ENCODE measurements at regions not wholly inside any gene's neighbourhood (a gene's known extent, or its start where the extent isn't known, plus 50 kb on each side); places are given as distances from the start of the nearest gene placed in this dataset.
A peak's percentile ranks its signal among the peaks of the same experiment; 100 is the strongest.
"Not testable (repeated sequence)": the region's sequence is repeated elsewhere in the genome, so short reads cannot be mapped to it uniquely, and the experiment has no call there.

DNA sequence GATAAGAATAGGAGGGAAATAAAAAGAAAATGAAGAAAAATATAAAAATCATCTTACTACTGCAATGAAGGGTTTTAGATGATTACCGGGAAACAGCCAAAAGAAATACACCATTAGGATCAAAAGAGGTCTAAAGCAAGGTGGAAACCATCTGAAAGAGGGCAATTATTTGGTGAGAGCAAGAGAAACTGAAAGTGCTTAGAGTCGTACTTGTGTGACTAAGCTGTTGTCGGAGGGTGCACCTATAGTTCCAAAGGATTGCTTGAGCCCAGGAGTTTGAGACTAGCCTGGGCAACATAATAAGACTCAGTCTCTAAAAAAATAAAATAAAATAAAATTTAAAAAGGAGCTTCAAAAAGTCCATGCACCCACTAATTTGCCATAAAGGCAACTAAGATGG, 169.5 kb downstream of the DKK1 start:
- no peak for DNase-seq

DNA sequence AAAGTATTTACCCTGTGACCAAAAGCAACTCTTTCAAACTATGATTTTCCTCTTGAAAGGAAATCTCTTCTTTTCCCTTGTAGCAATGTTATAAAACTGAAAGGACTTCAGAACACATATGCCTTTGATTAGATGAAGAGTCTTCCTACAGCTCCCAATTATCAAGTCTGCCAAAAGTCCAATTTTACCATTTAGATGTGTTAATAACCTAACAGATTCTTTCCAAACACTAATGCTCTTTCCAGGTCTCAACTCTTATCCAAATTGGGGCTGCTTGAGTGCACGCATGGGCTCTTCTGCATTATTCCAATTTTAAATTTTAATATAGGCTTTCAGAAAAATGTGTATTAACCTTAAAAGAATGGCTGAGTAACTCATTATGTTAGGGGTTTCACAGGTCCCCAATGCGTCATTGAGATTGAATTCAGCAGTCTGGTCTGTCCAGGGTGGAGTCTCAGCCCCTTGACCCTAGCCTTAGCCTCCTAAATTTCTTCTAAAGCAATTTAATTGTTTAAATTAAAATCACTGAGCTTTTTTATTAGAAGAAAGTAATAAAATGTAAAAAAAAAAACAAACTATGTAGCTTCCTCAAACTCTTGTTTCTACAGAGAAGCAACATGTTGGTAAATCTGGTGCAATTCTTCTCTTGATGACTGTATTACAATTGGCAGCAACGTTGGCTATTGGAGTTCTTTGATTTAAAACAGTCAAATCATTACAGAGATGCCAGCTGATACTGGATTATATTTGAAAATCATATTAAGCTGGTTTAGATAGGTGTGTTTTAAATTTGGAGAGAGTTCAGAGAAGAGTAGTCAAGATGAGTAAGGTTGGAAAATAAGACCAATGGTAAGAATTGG, 170.4 kb downstream of the DKK1 start:
- no peak for DNase-seq

DNA sequence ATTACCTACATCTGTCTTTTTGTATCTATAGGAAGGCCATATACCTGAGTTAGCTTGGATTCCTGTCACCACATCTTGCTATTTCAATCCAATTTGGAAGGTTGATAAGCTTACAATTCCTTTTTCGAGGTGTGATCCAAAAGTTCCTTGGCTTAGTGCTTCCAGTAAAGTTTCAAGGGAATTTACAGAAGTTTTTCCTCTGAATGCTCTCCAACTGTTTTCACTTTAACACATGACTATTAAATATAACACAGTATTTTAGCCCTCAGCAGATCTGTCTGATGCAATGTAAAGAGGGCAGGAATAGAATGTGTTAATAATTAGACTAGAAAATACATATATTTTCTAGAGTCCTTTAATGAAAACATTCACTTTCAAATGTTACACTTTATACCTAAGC, 171.4 kb downstream of the DKK1 start:
- no peak for DNase-seq

DNA sequence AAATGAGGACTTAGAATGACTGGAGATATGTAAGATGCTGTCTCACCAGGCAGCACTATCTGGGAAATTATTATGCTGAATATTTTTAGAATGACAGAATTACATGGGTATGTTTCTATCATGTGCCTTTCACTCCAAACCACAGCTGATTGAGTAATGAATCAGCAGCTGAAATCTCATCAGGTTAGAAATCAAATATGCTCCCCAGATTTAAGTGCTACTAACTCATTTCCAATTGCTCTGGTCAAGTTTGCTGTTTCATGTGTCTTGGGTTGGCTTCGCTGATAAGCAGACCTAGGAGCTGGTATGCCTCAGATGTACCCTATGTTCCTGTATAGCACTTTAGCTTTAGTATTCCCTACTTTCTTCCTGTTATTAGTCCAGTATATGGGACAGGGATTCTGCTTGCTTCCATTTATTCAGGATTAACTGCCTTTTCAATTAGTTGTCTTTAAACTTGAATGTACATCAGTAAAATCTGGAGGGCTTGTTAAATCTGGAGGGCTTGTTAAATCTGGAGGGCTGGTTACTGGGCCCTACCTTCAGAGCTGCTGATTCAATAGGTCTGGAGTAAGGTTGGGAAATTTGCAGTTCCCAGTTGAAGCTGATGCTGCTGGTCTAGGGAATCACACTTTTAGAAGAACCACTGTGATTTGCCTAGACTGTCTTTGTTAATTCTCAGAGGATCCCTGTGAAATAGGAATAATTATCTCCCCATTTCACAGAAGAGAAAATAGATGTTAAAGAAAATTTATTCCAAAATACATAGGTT, 172.9 kb downstream of the DKK1 start:
- no peak for DNase-seq

DNA sequence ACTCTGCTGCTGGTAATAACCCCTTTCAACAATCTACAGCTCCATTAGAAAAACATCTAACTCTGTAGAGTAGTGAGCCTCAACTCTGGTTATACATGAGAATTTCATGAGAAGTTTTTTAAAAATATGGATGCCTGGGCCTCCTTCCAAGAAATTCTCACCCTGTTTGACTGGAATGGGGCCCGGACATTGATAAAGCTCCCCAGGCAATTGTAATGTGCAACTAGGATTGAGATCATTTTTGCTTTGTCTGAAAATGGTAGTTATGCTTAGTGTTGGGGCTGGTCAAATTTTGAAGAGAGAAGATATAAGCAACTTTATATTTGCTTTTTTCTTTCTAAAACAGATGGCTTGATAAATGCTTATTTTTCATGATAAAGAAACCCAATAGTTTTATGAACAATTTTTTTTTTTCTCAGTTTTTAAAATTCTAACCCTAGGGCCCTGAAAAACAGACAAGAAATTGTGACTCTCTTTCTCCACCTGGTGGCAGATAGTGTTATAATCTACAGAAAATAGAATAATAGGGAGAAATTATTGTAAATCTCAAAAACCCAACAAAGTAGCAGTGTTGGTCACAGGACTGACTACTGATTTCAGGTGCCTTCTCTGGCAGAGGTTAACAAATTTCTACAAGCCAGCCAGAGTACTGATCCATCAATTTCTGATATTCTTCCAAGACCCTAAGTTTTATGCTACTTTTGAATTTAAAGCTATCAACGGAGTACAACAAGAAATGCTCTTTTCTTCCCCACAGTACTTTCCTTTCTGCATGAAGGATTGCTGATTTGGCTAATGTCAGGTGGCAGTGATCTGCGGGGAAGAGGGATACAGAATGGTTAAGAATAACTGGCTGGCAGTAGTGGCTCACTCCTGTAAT, 174.8 kb downstream of the DKK1 start:
- DNase-seq, result peak; percentile 4

DNA sequence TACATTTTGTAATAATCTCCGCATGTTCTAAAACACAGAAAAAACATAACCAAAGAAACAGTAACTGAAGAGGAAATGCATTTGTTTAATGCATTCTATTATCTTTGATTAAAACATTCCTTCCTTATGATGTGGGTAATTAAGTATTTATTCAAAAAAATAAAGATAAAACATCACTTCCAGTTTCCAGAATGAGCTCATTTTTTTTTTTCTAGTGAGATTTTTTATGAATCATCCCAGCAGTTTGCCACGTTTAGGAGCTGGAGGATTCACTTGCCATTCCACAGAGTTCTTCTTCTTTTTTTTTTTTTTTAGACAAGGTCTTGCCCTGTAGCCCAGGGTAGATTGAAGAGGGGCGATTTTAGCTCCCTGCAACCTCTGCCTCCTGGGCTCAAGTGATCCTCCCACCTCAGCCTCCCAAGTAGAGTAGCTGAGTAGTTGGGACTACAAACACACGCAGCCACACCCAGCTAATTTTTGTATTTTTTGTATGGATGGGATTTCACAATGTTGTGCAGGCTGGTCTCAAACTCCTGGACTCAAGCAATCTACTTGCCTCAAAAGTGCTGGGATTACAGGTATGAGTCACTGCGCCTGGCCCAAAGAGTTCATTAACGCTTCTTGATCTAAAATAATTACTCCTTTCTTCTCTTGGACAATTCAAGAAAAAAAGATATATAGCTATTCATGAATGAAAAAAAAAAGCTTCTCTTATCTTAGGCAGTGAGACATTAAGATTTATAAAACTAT, 177.3 kb downstream of the DKK1 start:
- no peak for DNase-seq

DNA sequence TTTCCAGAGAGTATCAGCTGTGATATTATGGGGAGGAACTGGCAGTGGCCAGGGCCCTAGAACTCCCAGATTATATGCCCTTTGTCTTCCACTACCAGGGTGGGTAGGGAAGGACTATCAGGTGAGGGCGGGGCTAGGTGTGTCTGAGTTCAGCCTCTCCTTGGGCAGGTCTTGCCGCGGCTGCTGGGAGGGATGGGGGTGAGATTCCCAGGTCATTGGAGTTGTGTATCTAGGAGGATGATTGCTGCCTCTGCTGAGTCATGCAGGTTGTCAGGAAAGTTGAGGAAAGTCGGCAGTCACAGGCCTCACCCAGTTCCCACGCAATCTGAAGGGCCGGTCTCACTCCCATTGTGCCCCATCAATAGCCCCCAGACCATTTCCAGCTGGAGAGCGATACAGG, 185.2 kb downstream of the DKK1 start:
- DNase-seq, result no peak

DNA sequence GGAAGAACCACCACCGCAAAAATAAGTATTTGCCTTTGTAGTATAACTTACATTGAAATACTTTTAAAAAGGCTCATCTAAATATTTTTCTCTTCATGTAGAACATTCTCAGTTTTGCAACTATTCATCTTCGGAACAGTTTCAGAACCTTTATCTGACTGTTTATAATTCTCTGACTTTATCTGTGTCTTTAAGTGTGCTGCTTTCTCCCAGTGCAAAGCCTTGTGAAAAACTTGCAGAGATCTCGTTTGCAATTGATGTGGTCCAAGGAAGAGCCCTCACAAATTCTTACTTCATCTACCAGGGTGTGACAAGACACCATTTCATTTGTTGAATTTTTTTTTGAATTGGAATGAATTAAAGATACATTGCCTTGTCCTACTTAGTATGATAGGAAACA, 186.4 kb downstream of the DKK1 start:
- no peak for DNase-seq

DNA sequence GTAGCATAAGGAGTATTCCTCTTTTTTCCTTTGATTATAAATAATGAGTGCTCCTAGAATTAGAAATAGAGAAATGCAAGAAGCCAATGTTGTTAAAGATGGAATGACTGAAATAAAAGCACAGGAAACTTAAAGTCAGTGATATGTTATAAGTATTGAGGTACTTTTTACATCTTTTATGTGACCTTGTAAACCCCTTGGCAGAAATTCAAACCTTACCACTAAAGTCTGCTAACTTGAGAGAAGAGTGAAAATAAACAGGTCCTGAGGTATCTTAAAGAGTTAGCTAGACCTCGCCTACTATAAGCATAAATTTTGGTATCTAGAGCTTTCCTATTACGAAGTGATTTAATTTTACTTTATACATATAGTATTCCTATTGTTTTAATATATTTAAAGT, 188.2 kb downstream of the DKK1 start:
- DNase-seq, result no peak

DNA sequence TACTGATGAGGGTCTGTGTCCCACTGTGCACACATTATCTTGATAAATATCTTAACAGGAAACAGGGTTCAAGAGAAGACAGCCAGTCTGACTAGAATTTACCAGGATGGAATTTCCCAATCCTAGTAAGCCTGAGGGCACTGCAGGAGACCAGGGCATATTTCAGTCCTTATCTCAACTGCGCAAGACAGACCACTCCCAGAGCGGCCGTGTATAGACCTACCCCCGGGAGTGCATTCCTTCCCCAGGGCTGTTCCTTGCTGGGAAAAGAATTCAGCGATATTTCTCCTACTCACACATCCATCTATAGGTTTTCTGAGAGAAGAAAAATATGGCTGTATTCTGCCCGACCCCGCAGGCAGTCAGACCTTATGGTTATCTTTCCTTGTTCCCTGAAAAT, 191.3 kb downstream of the DKK1 start:
- DNase-seq, result not testable (repeated sequence)

DNA sequence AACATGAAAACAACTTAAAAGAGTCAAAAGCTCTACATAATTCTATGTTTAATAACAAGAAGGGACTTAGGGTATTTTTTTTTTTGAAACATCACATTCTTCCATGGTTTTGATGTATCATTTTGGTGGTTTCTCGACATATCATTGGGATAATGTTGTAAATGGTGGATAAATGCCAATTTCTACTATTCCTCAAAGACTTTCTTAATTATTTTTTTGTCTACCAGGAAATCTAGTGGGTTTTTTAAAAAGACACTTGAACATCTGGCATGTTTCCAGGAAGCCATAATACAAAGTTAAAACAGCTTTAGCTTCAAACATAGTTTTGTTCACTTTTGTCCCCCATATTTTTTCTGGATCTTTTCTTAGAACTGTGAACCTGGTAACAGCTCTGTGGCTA, 200.4 kb downstream of the DKK1 start:
- no peak for DNase-seq

DNA sequence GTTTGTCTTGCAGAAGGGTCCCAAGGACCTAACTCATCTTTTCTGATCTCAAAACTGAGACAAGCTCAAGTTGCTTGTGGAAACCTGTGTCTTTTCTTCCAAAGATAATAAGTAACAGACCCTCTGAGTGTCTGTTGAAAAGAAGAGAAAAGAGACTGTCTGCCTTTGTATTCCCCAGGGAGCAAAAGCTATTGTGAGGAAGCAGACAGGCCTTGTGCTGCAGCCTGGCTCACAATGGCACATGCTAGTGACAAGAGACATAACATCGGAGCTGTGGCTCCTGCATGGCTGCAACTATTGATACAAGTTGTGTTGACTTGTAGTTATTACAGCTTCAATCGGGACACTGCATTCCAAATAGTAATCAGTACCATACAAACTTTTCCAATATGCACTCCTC, 202.9 kb downstream of the DKK1 start:
- peak; percentile 59 for DNase-seq

DNA sequence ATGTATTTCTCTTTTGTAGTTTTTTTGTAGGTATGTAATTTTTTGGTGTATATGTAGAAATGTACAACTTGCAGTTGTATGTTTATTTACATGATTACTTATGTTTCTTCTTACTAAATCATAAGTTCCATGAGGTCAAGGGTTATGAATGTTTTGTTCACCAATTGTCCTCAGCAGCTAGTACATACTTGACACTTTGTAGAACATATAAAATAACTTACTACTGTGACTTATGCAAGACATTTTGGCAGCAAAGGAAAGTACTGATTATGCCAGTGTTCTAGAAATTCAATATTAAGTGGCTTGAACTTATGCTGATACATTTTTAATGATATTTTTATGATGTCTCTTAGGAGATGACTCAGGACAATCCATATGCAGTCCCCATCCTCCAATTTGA, 209.6 kb downstream of the DKK1 start:
- no peak for DNase-seq

DNA sequence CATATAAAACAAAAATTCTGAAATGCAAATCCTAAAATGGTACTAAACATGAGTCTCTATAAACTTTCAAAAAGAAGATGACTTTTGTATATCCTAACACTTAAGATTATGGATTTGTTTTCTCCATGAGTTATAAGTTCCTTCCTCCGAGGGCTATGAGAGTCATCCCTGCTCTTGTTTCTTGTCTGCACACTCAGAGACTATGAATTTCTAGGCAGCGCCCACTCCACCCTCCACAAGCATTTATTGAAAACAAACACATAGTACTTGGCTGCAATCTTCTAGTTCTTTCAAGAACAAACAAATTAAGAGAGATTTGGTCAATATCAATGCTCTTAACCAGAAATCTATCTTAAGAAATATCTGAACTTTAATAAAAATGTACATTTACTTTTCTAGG, 211.7 kb downstream of the DKK1 start:
- DNase-seq, result no peak

DNA sequence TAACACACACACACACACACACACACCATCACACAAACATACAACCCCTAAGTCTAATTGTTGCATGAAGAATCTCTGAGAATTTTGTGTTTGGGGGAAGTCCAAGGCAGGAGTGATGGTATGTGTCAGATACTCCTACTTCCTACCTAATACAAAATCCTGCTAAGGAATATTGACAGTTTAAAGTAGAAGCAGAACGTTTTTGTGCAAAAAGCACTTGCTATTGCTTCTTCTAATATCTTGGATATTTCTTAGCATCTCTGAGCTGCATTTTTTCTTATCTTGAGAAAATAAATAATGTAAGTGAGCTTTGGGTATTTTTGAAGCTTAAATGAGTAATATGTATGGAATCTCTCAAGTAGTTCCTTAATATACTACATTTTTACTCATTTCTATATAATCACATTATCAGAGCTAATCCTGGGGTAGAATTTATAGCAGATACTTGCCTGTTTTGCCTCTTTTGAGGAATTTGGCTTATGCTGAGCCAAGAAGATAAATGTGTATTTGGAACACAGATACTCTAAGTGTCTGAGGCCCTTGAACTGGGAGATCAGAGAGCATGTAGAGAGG, 212.3 kb downstream of the DKK1 start:
- DNase-seq, result no peak

DNA sequence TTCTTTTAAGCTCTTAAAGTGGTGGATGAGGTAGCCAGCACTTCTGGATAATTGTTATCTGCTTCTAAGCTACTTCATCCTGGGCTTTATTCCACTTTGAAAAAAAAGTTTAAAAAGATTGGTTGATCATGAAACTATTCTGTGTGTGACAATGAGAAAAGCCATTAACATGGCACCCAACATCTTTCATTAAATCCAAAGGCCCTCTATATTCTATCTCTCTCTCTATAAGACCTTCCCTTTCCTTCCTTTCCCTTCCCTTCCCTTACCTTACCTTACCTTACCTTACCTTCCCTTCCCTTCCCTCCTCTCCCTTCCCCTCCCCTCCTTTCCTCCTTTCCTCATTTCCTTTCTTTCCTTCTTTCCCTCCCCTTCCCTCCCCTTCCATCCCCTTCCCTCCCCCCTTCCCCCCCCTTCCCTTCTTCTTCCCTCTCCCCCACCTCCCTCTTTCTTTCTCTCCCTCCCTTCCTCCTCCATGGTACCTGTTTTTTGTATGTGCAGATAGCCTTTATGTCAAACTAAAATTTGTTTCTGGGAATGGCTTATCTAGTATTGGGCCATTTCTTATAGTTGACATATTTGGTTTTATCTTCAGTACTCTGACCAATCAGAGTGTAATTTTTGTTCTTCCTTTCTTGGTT, 218.7 kb downstream of the DKK1 start:
- DNase-seq, result no peak

DNA sequence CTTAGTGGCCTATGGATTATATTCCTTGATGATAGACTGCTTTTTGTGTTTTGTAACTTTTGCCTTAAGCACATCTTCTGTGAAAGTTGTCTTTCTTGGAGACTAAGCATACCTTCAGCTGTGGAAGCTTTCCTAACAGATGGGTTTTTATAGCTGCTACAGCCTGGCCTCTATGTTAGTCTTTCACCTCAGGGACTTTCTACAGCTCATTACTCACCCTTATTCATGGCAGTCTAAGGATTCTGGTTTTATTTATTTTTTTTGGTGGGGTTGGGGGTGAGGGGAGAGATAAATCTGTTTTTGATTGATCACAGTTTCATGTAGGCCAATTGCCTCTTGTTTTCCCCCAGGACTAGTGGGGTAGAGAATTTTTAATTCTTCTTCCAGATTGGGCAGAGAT, 219.9 kb downstream of the DKK1 start:
- no peak for DNase-seq

DNA sequence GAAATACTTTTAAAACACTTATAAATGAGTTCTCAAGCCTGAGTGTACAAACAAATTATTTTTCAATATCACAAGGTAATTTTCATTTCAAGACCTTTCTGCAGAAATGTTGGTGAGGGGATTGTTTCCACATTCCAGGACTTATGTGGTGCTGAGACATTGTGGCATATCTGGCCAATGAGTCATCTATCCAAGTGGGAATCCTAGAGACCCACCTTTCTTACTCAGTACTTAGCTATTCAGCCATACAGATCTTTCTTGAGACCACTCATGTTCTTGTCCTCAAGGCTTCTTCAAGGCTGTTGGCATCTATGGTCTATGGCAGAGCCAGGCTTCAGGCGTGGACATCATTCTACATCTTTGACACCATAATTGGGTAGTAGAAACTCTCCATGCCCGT, 225.4 kb downstream of the DKK1 start:
- no peak for DNase-seq

DNA sequence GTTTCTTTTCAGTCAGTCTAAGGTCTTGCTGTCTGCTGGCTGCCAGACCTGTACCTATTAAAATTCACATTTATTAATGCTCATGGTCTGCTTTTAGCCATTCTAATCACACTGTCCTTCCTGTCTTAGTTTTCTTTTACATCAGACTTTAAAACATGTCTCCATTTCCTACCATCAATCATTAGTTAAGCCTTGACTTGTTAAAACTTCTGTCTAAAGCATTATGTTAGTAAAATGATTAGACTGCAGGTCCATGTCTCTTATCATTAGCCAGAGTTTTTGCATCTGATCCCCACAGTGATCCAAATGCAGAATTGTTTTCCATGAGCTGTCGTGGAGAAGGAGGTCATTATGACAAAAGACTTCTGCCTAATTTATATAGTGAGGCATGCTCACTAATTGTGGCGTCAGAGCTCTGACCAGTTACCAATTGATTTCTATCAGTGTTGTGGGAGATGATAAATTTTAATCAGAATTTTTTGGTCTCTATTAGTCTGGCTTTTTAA, 226.5 kb downstream of the DKK1 start:
- DNase-seq, result no peak

DNA sequence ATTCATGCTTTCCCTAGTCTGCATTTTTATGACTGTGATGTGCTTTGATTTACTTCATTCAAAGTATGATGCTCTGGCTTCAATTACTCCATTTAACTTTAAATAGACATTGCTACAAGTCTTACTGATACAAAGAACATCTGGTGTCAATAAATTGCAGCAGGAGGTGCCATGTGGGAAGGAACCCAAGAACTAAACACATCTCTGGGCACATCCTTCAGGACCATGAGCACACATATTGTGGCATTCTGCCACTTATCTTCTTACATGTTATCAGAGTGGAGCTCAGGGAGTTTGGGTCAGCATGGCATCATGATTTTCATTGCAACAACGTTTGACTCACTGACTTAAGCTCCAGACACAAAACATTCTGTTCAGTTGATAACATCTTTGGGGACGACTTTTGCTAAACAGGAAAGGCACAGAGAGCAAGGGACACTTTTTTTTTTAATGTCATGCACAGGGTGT, 227.0 kb downstream of the DKK1 start:
- DNase-seq, result no peak

DNA sequence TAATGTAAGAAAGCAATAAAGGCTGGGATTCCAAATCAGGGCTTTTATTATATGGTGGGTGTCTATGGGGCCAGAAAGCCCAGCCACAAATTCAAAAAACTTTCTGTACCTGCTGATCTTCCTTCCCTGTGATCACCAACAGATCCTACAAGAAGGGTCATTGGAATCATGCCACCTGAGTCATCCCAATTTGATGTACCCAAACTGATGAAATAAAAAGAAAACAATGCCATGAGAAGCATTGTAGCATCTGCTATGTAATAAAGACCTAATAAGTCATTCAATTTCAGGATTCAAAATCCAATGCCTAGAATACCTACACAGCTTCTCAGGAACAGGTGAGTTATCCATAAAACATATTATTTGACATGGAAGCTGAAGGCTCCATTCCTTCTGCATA, 228.8 kb downstream of the DKK1 start:
- no peak for DNase-seq

Measured in NCI-H69 (cell line).